T-helper 1 cell treated with Interleukin-12 subunit alpha and Interleukin-12 subunit beta and Interleukin-4 antibody, amounts not matched to agents 30 μg/mL and 1 μg/mL, for 36 hours (primary cell): ENCODE measurements at regions not wholly inside any gene's neighbourhood (a gene's known extent, or its start where the extent isn't known, plus 50 kb on each side); places are given as distances from the start of the nearest gene placed in this dataset.
"Not testable (repeated sequence)": the region's sequence is repeated elsewhere in the genome, so short reads cannot be mapped to it uniquely, and the experiment has no call there.

Source experiments
- H3K27ac Mint-ChIP-seq: one replicate; pipeline ENCODE4 v1.8.0; 2021; ENCODE audit warnings: mild to moderate bottlenecking, mixed read lengths
- H3K27me3 Mint-ChIP-seq: one replicate; pipeline ENCODE4 v1.8.0; 2021; ENCODE audit warnings: low read depth, mixed read lengths
- H3K36me3 Mint-ChIP-seq: one replicate; pipeline ENCODE4 v1.8.0; 2021; ENCODE audit warnings: low read depth, mixed read lengths
- H3K4me1 Mint-ChIP-seq: one replicate; pipeline ENCODE4 v1.8.0; 2021; ENCODE audit warnings: low read depth, mixed read lengths
- H3K4me3 Mint-ChIP-seq: one replicate; pipeline ENCODE4 v1.8.0; 2021; ENCODE audit warnings: mild to moderate bottlenecking, moderate library complexity, mixed read lengths
- H3K9me3 Mint-ChIP-seq: one replicate; pipeline ENCODE4 v1.8.0; 2021; ENCODE audit warnings: mixed read lengths

DNA sequence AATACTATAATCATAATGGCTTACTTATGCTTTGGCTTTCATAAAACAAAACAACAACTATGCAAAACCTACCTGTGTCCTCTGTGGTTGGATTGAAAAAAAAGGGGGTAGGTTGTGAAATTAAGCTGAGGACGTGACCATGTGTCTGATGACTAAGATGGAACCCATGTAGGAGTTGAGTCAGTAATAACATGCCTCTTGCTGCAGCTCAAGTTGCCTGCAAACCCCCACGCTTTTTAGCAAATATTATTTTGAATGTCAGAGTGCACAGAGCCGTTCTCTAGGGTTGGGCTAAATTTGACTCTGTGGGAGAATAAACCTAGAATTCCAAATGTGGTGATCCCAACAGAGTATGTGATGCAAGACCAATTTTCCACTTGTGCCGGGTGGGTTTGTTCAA, 209.3 kb downstream of the KCNRG start:
- Mint-ChIP-seq H3K4me3 (no peak overlapping the region), H3K27me3 (peaks cover 76% of the 10 kb centered on the region), H3K27ac (no peak overlapping the region), H3K4me1 (peaks cover 31% of the 10 kb centered on the region), H3K36me3 (no peaks in the 10 kb centered on the region), H3K9me3 (peaks cover 9% of the 10 kb centered on the region)

DNA sequence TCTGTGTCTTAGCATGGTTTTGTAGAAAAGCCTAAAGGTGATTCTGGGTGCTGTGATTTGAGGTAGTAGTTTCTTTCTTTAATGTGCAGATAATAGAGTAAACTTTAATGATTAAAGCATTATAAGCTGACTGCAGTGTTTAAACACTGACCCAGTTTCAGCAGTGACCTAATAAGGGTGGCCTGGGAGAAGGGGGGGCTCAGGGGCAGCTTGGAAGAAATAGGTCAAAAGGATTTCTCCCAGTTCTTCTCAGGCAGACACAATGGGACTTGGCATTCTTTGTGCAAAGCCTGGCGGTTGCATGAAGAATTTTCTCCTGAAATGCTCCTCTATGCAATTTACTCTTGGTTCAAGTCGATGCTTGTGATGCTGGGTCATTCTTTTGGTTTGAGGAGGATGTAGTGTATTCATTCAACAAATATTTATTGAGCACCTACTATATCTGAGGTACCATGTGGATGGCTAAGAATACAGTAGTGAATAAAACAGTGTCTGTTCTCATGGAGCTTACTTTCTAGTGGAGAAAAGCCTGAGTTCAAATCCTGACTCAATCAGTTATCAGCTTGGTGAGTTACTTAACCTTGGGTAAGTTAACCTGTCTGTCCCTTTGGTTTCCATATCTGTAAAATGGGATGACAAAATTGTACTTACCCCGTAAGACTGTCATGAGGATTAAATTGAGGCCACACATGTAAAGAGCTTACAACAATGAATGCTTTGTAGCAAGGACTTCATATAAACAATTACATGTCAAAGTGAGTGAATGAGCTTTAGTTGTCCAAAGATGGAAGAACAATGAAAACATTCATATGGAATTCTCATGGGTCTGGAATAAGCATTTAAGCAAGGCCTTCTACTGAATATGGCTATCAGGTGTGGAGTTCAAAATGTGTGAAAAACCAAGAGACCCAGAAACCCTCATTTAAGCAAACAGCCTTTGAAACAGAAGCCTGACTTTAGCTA, 210.2 kb downstream of the KCNRG start:
- Mint-ChIP-seq H3K27ac (no peak overlapping the region), H3K27me3 (peaks cover 76% of the 10 kb centered on the region), H3K36me3 (no peaks in the 10 kb centered on the region), H3K4me3 (no peak overlapping the region), H3K4me1 (peaks cover 39% of the 10 kb centered on the region), H3K9me3 (no peaks in the 10 kb centered on the region)

DNA sequence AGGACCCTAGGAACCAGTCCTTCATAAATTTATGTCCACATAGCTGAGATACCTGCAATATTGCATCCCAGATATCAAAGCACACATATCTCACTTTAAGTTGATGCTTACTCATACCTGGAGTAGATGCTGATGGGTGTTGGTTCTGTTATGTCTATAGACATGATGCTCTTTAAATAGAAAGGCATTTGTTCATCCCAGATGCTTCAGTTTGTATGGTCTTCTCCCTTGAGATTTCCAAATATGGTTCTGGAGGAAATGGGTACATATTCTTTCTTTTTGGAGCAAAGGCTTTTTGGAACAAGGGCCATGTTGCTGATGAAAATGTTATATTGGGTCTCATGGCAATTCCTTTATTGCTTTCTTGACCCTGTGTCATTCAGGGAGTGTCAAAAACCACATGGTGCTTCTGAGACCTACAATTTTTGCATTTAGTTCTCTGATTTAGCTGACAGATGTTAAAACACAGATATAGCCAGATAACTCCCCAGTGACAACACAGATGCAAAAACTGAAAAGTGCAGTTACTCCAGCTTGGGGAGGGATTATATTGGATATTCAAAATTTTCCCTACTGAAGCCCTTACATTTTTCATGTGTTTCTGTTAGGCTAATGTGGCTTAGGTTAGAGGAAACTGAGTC, 211.4 kb downstream of the KCNRG start:
- no peaks in the 10 kb centered on the region for H3K9me3 Mint-ChIP-seq
- H3K4me3 Mint-ChIP-seq, result no peak overlapping the region
- peaks cover 80% of the 10 kb centered on the region for H3K27me3 Mint-ChIP-seq
- no peak overlapping the region for H3K27ac Mint-ChIP-seq
- H3K36me3 Mint-ChIP-seq, result no peaks in the 10 kb centered on the region
- peaks cover 45% of the 10 kb centered on the region for H3K4me1 Mint-ChIP-seq

GRCh38 chr13:50227361-50227760, 212.1 kb downstream of the KCNRG start:
- H3K27me3 Mint-ChIP-seq, result peaks cover 79% of the 10 kb centered on the region
- no peak overlapping the region for H3K4me3 Mint-ChIP-seq
- no peaks in the 10 kb centered on the region for H3K36me3 Mint-ChIP-seq
- peaks cover 45% of the 10 kb centered on the region for H3K4me1 Mint-ChIP-seq
- H3K27ac Mint-ChIP-seq, result no peak overlapping the region
- no peaks in the 10 kb centered on the region for H3K9me3 Mint-ChIP-seq

GRCh38 chr13:50228527-50228926, 213.3 kb downstream of the KCNRG start:
- Mint-ChIP-seq H3K27ac (no peak overlapping the region), H3K36me3 (peaks cover 4% of the 10 kb centered on the region), H3K4me3 (no peak overlapping the region), H3K4me1 (peaks cover 45% of the 10 kb centered on the region), H3K27me3 (peaks cover 80% of the 10 kb centered on the region), H3K9me3 (peaks cover 9% of the 10 kb centered on the region)

GRCh38 chr13:50229960-50230661, 214.9 kb downstream of the KCNRG start:
- peaks cover 4% of the 10 kb centered on the region for H3K36me3 Mint-ChIP-seq
- H3K4me3 Mint-ChIP-seq, result no peak overlapping the region
- H3K27me3 Mint-ChIP-seq, result peaks cover 84% of the 10 kb centered on the region
- peak overlapping the region; percentile 1 for H3K27ac Mint-ChIP-seq
- peaks cover 38% of the 10 kb centered on the region for H3K4me1 Mint-ChIP-seq
- peaks cover 9% of the 10 kb centered on the region for H3K9me3 Mint-ChIP-seq

DNA sequence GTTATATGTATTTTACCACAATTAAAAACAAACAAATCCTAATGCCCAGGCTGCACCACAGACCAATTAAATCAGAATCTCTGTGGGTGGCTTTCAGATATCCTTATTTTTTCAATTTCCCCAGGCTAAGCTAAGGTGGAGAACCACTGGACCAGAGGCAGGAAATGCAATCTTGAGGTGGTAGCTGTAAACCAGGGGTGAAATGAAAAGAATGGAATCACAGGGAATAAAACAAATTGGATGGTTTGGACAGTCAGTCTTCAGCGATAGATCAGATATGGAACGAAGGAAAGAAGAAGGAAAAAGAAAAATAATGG, 215.4 kb downstream of the KCNRG start:
- H3K9me3 Mint-ChIP-seq, result peaks cover 9% of the 10 kb centered on the region
- peaks cover 84% of the 10 kb centered on the region for H3K27me3 Mint-ChIP-seq
- H3K4me1 Mint-ChIP-seq, result peaks cover 41% of the 10 kb centered on the region
- H3K27ac Mint-ChIP-seq, result no peak overlapping the region
- no peak overlapping the region for H3K4me3 Mint-ChIP-seq
- peaks cover 4% of the 10 kb centered on the region for H3K36me3 Mint-ChIP-seq

DNA sequence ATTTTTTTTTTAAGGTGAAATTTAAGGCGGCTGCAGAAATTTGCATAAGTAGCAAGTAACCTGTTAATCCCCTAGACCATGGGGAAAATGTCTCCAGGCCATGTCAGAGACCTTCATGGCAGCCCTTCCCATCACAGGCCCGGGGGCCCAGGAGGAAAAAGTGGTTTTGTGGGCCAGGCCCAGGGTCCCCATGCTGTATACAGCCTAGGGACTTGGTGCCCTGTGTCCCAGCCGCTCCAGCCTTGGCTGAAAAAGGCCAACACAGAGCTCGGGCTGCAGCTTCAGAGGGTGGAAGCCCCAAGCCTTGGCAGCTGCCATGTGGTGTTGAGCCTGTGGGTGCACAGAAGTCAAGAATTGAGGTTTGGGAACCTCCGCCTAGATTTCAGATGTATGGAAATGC, 218.3 kb downstream of the KCNRG start:
- not testable (repeated sequence) for H3K9me3 Mint-ChIP-seq, H3K36me3 Mint-ChIP-seq, H3K4me3 Mint-ChIP-seq, H3K27ac Mint-ChIP-seq
- H3K4me1 Mint-ChIP-seq, result peaks cover 42% of the 10 kb centered on the region
- H3K27me3 Mint-ChIP-seq, result peaks cover 76% of the 10 kb centered on the region

DNA sequence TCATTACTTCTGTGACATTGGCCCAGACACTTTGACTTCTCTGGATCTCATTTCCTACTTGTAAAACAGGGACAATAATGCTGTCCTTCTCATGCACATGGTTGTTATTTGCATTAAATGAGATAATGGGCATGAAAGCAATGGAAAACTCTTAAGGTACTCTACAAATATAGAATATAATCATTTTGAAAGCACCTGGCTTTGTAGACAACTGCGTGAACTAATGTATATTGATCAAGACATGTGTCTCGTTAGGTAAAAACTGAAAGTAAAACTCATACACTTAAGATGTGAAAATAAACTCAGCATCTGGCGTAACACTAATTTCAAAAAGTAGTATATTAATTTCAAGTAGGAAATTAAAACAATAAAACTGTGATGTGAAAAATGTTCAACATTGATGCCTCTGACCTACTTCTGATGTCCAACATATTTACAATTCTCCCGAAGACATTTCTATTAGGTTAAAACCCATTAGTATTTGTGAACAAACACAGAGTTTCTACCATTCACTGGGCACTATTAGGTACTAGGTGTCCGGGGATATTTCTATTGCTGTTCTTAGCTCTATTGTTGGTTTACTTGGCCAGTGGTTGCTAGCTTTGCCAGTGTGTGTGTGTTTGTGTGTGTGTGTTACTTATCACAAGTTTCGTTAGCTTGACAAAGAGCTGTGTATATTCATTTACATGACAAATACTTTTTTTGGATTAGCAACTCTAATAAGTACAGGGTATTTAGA, 220.5 kb downstream of the KCNRG start:
- H3K36me3 Mint-ChIP-seq, result peaks cover 6% of the 10 kb centered on the region
- H3K4me1 Mint-ChIP-seq, result peaks cover 34% of the 10 kb centered on the region
- H3K9me3 Mint-ChIP-seq, result peaks cover 9% of the 10 kb centered on the region
- H3K27ac Mint-ChIP-seq, result no peak overlapping the region
- peaks cover 76% of the 10 kb centered on the region for H3K27me3 Mint-ChIP-seq
- peak overlapping the region; percentile 3 for H3K4me3 Mint-ChIP-seq

DNA sequence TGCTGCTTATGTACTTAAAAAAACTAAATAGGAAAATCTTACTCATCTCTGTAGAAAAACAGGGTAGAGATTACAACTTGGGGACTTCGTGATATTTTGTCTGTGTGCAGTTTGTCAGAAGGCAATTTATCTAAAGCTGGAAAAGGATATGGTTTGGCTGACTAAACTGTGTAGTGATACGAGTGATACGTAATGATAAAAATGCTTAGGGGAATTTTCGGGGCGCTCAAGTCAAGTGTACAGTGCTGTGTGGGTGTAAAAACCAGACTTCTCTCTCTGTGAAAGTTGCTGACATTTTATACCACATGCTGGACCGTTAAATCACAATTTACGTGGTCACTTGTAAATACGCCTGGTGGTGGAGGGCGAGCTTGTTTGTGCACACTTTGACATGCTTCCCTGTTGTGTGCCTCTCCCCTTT, 221.7 kb downstream of the KCNRG start:
- H3K36me3 Mint-ChIP-seq, result peaks cover 6% of the 10 kb centered on the region
- H3K4me1 Mint-ChIP-seq, result peaks cover 31% of the 10 kb centered on the region
- H3K27ac Mint-ChIP-seq, result peak overlapping the region; percentile 60
- H3K27me3 Mint-ChIP-seq, result peaks cover 74% of the 10 kb centered on the region
- peaks cover 9% of the 10 kb centered on the region for H3K9me3 Mint-ChIP-seq
- H3K4me3 Mint-ChIP-seq, result peak overlapping the region; percentile 17

- no peaks in the 10 kb centered on the region for H3K9me3 Mint-ChIP-seq
- H3K4me1 Mint-ChIP-seq, result peaks cover 32% of the 10 kb centered on the region
- H3K4me3 Mint-ChIP-seq, result no peak overlapping the region
- H3K27ac Mint-ChIP-seq, result no peak overlapping the region
- peaks cover 4% of the 10 kb centered on the region for H3K36me3 Mint-ChIP-seq
- H3K27me3 Mint-ChIP-seq, result peaks cover 70% of the 10 kb centered on the region
Observed at GRCh38 chr13:50238922-50239321, 223.7 kb downstream of the KCNRG start.

DNA sequence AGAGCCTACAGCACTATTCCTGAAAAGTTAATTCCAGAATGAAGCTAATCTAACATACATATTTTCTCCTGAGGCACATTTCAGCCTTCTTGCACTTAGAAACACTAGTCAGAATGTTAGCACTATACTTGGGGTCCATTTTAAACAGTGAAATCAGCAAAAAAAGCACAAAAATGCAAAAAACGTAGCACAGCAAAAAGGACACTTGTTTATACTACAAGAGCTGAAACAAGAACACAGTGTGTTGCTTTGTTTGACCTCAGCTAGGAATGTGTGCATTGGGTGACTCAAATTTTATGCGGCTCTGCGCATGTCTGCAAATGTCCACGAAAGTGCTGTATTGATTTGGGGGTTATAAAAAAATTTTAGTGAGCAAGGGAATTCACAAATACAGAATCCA, 226.2 kb downstream of the KCNRG start:
- peaks cover 61% of the 10 kb centered on the region for H3K27me3 Mint-ChIP-seq
- no peak overlapping the region for H3K4me3 Mint-ChIP-seq
- no peaks in the 10 kb centered on the region for H3K9me3 Mint-ChIP-seq
- no peak overlapping the region for H3K27ac Mint-ChIP-seq
- H3K36me3 Mint-ChIP-seq, result peaks cover 10% of the 10 kb centered on the region
- peaks cover 39% of the 10 kb centered on the region for H3K4me1 Mint-ChIP-seq

GRCh38 chr13:50243931-50244330, 228.7 kb downstream of the KCNRG start:
- Mint-ChIP-seq H3K9me3 (no peaks in the 10 kb centered on the region), H3K4me1 (peaks cover 24% of the 10 kb centered on the region), H3K27ac (no peak overlapping the region), H3K4me3 (no peak overlapping the region), H3K27me3 (peaks cover 48% of the 10 kb centered on the region), H3K36me3 (peaks cover 10% of the 10 kb centered on the region)

GRCh38 chr13:50244355-50244712, 229.1 kb downstream of the KCNRG start:
- Mint-ChIP-seq H3K4me1 (peaks cover 24% of the 10 kb centered on the region), H3K36me3 (peaks cover 10% of the 10 kb centered on the region), H3K4me3 (no peak overlapping the region), H3K27me3 (peaks cover 43% of the 10 kb centered on the region), H3K9me3 (no peaks in the 10 kb centered on the region), H3K27ac (no peak overlapping the region)
